DMS79 treated with DMSO at 0.1 percent for 48 hours (cell line): ENCODE measurements at regions not wholly inside any gene's neighbourhood (a gene's known extent, or its start where the extent isn't known, plus 50 kb on each side); places are given as distances from the start of the nearest gene placed in this dataset.
"Not testable (repeated sequence)": the region's sequence is repeated elsewhere in the genome, so short reads cannot be mapped to it uniquely, and the experiment has no call there.

Source experiments
- DNase-seq: peaks from one replicate; lab custom pipeline; 2025; lab: John Stamatoyannopoulos, UW

DNA sequence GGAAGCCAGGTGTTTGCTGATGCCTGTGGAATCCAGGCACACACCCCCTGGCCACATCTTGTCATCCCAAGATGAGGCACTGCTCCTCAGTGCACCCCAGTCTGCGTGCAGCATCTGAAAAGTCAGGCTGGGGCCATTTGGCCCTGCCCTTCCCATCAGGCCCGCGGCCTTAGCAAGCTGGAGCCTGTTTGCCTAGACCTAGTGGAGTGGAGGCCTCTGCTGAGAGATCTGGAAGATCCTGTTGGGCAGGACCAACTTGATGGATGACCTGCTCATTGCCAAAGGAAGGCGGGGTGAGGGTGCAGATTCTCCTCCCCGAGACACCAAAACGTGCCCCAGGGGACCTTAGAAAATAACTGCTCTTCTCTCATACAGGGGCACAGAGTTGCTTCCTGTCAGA lies 220.2 kb downstream of the SHQ1 start:
- DNase-seq: peak; percentile 43

DNA sequence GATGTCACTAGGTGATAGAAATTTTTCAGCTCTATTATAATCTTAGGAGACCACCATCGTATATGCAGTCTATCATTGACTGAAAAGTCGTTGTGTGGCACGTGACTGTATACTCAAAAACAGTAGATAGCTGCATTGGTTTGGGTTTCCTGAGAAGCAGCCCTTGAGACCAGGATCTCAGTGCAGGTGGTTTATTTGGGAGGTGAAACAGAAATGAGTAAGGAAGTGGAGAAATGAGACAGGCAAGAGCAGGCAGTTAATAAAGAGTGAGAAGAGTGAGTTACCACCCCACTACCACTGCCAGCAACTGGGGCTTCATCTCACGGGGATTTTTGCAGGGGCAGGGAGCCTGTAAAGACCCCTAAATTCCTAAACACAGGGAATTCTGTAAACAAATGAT lies 221.0 kb downstream of the SHQ1 start:
- DNase-seq: no peak

DNA sequence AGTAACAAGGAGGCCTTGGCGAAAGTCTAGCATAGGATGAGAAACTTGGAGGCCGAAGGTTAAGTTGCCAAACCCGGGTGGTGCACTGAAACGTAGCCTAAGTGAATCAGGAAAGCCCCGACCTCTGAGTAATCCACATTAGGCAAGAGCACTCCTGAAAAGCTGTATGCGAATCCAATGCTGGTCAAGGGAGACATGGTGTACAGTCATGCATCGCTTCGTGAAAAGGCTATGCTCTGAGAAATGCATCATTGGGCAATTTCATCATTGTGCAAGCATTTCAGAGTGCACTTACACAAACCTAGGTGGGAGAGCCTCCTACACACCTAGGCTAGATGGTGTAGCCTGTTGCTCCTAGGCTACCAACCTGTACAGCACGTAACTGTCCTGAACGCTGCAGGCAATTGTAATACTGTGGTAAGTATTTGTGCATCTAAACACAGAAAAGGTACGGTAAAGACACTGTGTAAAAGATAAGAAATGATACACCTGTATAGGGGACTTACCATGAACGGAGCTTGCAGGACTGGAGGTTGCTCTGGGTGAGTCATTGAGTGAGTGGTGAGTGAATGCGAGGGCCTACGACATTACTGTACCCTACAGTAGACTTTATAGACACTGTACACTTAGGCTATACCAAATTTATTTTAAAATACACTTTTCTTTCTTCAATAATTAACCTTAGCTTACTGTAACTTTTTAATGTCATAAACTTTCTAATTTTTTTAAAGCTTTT lies 222.5 kb downstream of the SHQ1 start:
- no peak for DNase-seq

DNA sequence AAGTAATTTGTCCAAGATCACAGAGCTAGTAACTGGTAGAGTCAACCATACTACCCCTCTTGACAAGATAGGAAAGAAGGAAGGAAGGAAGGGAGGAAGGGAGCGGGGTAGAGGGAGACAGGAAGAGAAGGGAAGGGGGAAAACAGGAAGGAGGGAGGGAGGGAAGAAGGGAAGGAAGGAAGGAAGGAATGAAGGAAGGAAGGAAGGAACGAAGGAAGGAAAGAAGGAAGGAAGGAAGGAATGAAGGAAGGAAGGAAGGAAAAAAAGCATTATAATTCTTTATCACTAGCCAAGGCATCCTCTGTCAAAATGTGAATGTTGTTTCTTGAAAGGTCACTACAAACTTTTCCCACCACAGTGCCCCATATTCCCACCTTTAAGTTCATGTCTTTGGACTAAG lies 223.6 kb downstream of the SHQ1 start:
- DNase-seq: no peak

DNA sequence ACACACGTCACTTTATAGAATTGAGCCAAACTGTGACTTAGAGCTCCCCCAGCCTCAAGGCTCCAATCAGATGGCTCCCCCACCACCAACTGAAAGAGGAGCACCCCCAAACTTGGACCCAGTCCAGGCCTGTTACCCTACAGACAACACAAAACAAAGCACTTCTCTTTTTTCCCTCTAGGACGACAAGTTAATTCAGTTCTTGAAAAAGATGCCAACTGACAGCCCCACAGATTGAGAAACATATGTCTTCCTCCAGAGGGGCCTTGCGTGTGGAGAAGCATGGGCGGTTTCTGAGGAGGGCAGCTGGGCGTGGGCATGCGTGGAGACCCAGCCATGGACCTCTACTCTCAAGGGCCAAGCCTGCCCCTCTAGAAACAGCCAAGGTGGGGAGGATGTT lies 229.5 kb downstream of the SHQ1 start:
- DNase-seq: no peak

DNA sequence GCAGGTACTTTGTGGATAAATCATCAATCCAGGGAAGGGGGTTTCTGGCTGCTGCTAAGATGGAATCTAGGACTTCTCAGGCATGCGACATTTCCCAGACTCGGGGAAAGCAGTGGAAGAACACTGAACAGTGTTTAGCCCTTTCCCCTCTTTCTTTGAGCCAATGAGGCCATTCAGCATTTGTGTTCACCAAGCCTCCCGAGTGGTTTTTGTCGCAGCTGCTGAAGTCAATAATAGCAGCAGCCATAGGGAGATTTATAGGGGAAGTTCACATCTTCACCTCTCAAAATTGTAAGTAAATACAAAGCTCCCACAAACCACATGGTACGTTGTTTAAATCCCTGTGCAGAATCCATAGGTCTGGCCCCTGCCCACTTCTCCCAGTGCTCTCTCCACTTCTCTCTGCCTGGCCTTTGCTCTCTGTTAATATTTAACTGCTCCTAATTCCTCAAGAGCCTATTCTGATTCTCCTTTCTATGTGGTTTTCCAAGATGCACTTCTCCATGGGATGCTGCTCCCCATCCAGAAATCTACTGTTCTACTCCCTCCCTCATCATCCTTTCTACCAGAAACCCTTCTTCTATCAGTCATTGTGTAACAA lies 230.7 kb downstream of the SHQ1 start:
- DNase-seq: no peak

DNA sequence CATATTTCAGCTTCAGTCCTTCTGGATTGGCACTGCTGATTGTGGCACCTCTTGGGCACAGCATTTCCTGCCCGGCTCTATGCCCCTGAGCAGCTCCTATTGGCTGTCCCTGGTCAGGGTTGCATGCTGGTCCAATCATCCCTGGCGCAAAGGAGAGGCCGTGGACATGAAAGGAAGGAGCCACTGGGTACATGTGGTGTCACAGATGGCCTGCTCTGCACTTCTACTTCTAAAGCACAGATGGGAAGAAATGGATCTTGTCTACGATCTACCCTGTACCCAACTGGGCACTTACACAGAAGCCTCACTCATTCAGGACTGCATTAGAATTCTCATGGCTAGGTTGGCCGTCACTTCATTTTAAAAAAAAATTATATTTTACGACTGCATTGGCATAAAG lies 232.5 kb downstream of the SHQ1 start:
- DNase-seq: no peak

DNA sequence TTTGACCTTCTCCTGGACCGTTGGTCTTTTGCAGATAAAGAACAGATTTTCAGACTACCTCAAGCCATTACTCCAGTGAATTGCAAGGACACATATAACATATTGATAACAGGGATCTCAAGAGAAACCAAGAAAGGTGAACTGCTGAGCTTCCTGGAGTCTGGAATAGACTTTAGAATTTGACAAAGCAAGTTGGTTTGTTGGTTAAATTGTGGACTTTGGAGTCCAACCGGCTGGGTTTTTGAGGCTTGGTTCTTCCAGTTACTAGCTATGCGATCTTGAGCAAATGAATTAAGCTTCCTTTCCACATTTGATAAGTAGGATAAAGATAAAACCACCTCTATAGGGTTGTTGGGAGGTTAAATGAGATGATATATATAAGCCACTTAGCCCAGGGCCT lies 233.1 kb downstream of the SHQ1 start:
- DNase-seq: no peak

DNA sequence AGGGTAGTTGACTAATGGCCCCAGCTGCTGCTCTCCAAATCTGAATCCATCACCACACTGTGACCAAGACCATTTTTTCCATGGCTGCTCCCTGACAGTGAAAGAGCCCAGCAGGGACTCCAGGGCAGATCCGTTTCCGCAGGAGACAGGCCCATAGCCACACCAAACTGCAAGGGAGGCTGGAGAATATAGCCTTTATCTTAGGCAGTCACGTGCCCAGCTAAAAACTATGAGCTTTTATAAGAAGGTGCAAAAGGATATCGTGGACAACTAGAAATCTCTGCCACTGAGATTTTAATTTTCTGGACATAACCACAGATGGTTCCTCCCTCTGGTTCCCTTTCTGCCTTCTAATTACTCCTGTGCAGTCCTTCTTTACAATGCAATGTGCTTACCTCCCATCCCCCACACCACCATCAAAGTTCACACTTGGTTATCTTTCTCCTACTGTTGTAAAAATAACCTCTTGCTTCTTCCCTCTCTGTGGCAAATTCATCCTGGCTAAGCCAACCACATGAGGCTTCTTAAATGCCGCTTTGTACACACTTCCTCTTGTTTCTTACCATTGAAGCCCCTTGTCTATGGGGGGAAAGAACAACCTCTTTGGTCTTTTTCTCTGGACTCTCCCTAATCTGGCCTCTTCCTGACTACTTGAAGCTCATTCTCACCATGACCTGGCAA lies 233.7 kb downstream of the SHQ1 start:
- DNase-seq: no peak

DNA sequence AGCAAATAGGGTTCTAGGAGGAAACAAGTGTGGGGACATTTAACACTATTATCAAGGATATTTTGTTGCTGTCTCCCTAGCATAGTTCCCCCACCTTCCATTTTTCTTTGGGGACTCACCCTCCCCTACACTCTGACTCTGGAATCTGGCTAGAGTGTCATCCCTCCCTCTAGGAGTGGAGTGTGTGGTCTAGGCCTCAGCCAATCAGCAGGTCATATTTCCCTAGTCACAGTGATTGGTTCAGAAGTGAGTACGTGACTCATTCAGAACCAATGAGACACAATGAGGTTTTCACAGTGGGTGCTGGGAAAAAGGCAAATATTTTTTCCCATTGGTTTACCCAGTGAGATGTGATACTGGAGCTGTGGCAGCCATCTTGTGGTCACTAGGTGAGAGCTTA lies 234.4 kb downstream of the SHQ1 start:
- DNase-seq: no peak

DNA sequence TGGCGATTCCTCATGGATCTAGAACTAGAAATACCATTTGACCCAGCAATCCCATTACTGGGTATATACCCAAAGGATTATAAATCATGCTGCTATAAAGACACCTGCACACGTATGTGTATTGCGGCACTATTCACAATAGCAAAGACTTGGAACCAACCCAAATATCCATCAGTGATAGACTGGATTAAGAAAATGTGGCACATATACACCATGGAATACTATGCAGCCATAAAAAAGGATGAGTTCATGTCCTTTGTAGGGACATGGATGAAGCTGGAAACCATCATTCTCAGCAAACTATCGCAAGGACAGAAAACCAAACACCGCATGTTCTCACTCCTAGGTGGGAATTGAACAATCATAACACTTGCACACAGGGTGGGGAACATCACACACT lies 239.1 kb downstream of the SHQ1 start:
- DNase-seq: not testable (repeated sequence)

DNA sequence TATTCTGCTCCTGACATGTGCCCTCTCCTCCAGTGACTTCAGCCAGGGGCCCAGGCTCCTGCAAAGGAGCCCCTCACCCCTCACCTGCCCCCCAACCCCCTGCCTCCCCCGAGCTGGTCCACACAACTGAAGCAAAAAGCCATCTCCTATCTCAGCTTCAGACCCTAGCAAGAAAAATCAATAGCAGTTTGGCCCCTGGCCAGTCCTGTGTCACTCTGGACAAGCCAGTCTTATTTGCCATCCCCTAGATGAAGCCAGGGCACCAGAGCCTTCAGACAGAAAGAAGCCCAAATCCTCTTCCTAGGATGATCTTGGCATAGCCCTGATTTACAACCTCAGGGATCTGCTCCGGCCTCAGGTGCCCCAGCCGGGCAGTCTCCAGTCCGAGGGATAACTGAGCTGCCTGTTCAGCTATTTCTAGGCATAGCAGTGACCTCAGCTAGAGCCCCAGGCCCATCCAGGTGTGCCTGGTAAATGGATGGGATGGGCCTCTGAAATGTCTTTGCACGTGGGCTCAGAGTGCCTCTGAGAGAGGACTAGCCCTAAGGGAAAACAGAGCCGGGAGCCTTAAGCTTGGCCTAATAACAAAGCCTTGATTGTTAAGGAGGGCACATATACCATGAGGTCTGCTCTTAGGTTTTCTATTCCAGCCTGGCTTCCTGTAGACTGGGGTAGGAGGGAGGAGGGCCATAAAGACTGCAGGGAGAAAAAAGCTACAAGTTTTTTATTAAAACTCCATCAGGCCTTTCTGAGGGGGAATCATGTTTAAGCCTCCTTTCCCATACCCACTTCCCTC lies 242.0 kb downstream of the SHQ1 start:
- peak; percentile 34 for DNase-seq

DNA sequence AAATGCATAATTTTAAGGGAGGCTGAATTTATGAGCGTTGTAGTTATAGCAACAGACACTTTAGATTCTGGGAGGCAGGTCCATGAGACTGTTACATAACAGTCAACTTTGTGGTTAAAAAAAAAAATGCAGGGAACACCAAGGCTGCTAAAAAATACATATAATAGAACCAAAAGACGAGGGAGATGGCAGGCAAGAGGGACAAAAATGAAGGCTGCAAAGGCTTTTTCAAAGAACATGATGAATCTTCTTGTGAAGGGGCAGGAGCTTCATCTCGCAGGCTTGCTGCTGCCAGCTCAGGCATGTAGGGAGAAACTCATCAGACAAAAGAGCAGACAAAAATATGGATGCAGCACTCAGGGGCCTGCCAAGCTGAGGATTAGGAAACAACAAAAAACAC lies 243.9 kb downstream of the SHQ1 start:
- DNase-seq: peak; percentile 5

DNA sequence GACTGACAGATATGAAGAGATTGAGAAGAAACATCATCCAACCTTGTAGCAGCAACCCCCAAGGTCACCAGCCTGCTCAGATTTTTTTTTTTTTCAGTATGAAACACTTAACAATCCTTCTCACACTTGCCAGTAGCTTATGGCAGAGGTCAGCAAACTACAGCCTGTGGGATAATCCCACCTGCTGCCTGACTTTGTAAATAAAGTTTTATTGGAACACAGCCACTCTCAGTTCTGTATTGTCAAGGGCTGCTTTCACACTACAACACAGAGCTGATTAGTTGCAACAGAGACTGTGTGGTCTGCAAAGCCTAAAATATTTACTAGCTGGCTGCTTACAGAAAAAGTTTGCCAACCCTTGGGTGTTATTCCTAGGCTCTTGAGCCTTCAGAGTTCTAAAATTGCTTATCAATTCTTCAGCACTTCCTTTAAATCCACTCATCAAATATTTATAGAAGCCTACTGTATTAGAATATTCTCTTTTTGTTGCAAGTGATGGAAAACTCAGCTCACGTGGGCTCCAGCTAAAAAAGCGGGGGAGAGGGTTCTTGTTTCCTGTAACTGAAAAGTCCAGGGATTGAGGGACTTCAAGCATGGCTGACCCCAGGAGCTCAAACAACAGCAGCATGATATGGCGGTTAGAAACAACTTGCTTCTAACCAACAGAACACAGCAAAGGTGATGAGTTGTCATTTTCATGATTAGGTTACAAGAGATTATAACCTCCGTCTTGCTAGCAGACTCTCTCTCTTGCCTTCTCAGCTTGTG lies 246.1 kb downstream of the SHQ1 start:
- no peak for DNase-seq

DNA sequence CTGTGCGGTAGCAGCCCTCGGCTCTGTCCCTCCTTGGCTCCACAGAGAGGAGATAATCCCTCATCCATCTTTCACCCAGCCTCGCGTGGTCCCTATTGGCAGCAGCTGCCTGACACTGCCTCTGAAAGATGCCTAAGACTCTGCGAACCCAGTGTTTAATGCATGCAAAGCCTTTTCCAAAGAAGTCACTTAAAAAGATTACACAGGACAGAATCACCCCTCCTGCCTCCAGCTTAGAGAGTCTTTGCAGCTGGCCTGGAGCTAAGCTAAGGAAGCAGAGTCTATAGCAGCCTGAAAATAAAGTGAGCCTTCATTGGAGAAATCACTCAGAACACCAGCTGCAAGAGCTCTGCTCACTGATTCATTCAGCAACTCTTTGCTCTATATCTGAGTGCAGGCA lies 247.2 kb downstream of the SHQ1 start:
- no peak for DNase-seq

DNA sequence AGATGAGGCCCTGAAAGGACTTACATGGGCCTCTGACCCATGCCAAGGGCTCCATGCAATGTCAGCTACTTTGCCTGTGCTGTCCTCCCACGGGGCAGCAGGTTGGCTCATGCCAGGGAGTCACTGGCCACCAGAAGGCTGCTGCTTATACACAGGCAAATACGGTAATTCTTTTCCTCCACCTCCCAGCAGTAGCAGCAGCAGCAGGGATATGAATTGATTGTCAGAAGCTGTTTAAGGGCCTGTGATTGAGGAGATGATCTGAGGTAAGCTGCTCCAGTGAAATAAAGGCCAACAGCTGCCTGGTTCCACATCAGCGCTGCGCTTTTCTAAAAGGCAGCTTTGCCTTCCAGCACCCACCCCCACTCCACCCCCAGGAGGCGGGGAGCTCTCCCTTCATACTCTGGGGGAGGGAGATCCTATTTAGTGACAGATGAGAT lies 250.5 kb downstream of the SHQ1 start:
- DNase-seq: no peak

DNA sequence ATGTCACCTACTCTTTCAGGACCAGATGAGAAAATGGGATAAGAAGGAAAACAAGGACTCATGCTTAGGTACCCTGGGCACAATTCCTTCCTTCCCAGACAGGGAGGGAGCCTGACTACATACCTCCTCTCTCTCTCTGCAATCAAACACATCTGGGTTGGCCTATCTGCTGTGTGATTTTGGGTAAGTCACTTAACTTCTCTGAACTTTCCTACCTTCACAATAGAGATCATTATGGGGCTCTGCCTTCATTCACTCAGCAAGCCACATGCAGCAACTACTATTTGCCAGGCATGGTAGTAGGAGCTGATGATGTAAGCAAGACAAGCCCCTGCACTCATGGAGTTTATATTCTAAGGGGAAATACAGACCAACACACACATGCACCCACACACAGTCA lies 251.2 kb downstream of the SHQ1 start:
- no peak for DNase-seq

DNA sequence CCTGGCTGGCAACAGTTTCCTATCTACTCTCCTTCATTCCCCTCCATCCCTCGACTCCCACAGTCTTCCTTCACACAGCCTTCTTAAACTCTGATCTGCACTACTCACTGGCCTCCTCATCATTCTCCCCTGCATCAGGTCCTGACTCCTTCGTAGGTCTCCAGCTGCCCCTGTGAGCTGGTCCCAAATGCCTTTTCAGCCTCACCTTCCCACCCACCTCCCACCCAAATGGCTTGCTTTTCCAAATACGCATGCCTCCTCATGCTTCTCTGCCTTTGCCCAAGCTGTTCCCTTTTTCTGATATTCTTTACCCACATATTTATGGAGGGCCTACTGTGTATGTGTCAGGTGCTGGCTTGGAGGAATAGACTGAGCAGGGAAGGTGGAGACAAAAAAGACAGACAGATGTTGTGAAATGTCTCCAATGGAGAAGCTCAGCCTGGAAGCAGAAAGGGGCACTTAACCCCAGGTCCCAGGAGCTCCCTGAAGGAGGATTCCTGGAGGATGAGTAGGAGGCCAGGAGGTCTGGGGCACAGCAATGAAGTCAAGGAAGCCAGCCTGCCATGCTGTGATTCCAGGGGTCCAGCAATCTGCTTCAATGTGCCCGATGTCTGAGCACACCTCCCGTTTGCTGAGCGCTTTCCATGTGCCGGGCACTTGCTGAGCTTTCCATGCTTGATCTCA lies 252.2 kb downstream of the SHQ1 start:
- DNase-seq: no peak

DNA sequence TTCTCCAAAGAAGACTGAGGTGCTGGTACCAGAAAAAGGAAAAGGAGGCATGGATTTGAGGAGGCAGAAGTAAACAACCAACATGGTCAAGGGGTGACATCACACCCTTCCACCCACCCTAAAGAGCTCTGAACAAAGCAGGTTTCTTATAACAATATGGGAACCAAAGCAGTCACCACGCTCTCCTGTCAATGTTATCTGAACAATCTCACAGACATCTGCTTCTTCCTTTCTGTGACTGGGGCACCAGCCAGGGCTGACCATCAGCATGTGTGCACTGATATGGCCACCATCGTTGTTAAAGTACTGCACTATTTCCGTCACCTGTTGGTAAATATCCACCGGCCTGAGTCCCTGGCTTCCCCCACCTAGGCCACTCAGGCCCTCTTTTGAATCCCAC lies 252.9 kb downstream of the SHQ1 start:
- no peak for DNase-seq

DNA sequence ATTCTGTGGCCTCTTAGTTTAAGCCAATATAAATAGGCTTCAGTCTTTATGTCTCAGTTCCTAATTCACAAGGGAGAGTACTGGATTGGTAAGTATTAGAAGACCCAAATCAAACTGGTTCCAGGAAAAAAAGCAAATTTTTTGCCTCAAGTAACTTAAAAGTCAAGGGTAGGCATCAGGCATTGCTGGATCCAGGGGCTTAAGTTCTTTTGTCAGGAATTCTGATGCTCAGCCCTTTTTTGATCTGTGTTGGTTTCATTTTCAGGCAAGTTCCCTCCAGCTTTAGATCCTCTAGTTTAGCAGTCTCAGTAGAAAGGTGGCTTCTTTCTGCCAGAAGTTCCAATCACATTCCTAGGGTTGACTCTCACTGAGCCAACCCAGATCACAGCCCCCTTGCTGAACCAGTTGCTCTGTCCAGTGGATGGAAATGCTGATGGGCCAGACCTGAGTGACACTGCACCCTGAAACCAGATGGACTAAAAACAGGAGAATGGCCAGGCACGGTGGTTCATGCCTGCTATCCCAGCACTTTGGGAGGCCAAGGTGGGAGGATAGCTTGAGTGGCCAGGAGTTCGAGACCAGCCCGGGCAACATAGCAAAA lies 253.5 kb downstream of the SHQ1 start:
- DNase-seq: no peak

DNA sequence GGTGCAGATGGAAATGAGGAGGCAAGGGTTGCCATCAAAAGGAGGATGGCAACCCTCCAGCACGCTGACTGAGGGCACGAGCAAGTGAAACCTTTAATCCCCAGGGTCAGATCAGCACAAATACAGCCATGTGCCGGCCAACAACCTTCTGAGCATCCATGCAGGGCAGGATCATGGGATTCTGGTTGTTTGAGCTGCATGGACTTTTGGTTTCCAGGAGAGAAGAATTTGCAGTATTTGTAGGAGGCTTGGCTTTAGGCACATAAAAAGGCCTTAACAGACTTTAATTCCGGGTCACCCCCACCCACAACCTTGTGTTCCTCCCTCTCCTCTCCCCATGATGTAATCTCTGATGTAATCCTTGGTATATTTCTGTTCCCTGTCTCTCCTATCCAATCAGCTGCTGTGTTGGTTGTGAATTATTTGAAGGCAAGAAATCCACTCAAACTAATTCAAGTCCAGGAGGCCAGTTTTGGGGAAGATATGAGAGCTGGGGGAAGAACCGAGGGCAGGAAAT lies 254.3 kb downstream of the SHQ1 start:
- DNase-seq: no peak
